ENCODE measurements at regions not wholly inside any gene's neighbourhood (a gene's known extent, or its start where the extent isn't known, plus 50 kb on each side); places are given as distances from the start of the nearest gene placed in this dataset.

DNA sequence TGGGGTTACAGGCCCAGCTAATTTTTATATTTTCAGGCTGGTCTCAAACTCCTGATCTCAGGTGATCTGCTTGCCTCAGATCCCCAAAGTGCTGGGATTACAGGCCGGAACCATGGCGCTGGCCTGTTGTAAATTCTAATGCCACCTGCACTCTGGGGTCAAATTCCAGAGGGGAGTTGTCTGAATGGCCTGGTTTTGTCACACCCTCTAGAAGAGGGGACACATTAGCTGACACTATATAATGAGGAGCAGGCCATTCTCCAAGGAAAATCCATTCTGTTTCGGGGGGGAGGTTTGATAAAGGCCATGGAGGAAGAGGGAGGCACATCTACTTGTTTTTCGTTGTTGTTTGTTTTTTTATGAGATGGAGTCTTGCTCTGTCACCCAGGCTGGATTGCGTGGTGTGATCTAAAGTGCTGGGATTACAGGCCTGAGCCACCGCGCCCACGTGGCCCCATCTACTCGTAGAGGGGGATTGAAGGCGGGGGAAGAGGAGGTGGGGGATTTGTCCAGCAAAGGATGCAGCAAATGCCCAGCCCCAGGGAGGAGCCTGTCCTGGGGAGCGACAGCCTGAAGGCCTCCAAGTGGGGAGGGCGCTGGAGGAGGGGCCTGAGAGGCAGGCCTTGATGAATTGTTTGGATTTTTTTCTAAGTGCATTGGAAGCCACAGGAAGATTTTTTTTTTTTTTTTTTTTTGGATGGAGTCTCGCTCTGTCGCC is 78.4 kb upstream of the SLC45A1 start (continued):
- TF ChIP-seq ATM (IDR thresholded peaks at IDR 0.05; ENCODE audit: borderline replicate concordance) (no peak), FOXM1 (CRISPR knock-in tag; IDR thresholded peaks at IDR 0.05) (no peak), FOXA3 (CRISPR knock-in tag; IDR thresholded peaks at IDR 0.05) (peak; percentile 41; the same call in 1 of the 2 replicates), YEATS4 (CRISPR knock-in tag; IDR thresholded peaks at IDR 0.05; ENCODE audit: borderline replicate concordance) (peak; percentile 76), SKI (IDR thresholded peaks at IDR 0.05; ENCODE audit: partially characterized antibody) (no peak), CBFB (CRISPR knock-in tag; IDR thresholded peaks at IDR 0.05) (no peak), HNF4G (IDR thresholded peaks at IDR 0.05; ENCODE audit: borderline replicate concordance, low read depth, low read length) (no peak), HNF4G (CRISPR knock-in tag; IDR thresholded peaks at IDR 0.05; ENCODE audit: borderline replicate concordance, low read depth) (peak; percentile 54; the same call in 1 of the 2 replicates), SUZ12 (IDR thresholded peaks at IDR 0.05; ENCODE audit: low read depth, low read length) (no peak), SP4 (CRISPR knock-in tag; IDR thresholded peaks at IDR 0.05) (peak; percentile 52; the same call in 1 of the 2 replicates), SNRNP70 (IDR thresholded peaks at IDR 0.05; ENCODE audit: low read depth, low read length) (no peak), ZNF569 (CRISPR knock-in tag; IDR thresholded peaks at IDR 0.05; ENCODE audit: borderline replicate concordance) (peak; percentile 50; the same call in 1 of the 2 replicates), KDM6A (CRISPR knock-in tag; IDR thresholded peaks at IDR 0.05; ENCODE audit: low read depth) (no peak; the same call in none of the 2 replicates), TRIM24 (CRISPR knock-in tag; IDR thresholded peaks at IDR 0.05) (no peak), ZNF501 (CRISPR knock-in tag; IDR thresholded peaks at IDR 0.05) (peak; percentile 79; the same call in 1 of the 2 replicates), NCOA2 (CRISPR knock-in tag; IDR thresholded peaks at IDR 0.05) (peak; percentile 6; the same call in 1 of the 2 replicates), JUNB (CRISPR knock-in tag; IDR thresholded peaks at IDR 0.05; ENCODE audit: borderline replicate concordance) (no peak)
- TF ChIP-seq, protein P1, sequence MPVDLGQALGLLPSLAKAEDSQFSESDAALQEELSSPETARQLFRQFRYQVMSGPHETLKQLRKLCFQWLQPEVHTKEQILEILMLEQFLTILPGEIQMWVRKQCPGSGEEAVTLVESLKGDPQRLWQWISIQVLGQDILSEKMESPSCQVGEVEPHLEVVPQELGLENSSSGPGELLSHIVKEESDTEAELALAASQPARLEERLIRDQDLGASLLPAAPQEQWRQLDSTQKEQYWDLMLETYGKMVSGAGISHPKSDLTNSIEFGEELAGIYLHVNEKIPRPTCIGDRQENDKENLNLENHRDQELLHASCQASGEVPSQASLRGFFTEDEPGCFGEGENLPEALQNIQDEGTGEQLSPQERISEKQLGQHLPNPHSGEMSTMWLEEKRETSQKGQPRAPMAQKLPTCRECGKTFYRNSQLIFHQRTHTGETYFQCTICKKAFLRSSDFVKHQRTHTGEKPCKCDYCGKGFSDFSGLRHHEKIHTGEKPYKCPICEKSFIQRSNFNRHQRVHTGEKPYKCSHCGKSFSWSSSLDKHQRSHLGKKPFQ (CRISPR knock-in tag; IDR thresholded peaks at IDR 0.05; ENCODE audit: insufficient replicate concordance), result no peak
- TF ChIP-seq, protein P2, sequence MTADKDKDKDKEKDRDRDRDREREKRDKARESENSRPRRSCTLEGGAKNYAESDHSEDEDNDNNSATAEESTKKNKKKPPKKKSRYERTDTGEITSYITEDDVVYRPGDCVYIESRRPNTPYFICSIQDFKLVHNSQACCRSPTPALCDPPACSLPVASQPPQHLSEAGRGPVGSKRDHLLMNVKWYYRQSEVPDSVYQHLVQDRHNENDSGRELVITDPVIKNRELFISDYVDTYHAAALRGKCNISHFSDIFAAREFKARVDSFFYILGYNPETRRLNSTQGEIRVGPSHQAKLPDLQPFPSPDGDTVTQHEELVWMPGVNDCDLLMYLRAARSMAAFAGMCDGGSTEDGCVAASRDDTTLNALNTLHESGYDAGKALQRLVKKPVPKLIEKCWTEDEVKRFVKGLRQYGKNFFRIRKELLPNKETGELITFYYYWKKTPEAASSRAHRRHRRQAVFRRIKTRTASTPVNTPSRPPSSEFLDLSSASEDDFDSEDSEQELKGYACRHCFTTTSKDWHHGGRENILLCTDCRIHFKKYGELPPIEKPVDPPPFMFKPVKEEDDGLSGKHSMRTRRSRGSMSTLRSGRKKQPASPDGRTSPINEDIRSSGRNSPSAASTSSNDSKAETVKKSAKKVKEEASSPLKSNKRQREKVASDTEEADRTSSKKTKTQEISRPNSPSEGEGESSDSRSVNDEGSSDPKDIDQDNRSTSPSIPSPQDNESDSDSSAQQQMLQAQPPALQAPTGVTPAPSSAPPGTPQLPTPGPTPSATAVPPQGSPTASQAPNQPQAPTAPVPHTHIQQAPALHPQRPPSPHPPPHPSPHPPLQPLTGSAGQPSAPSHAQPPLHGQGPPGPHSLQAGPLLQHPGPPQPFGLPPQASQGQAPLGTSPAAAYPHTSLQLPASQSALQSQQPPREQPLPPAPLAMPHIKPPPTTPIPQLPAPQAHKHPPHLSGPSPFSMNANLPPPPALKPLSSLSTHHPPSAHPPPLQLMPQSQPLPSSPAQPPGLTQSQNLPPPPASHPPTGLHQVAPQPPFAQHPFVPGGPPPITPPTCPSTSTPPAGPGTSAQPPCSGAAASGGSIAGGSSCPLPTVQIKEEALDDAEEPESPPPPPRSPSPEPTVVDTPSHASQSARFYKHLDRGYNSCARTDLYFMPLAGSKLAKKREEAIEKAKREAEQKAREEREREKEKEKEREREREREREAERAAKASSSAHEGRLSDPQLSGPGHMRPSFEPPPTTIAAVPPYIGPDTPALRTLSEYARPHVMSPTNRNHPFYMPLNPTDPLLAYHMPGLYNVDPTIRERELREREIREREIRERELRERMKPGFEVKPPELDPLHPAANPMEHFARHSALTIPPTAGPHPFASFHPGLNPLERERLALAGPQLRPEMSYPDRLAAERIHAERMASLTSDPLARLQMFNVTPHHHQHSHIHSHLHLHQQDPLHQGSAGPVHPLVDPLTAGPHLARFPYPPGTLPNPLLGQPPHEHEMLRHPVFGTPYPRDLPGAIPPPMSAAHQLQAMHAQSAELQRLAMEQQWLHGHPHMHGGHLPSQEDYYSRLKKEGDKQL (CRISPR knock-in tag; IDR thresholded peaks at IDR 0.05; ENCODE audit: low read depth), result no peak
- TF ChIP-seq, protein P3, sequence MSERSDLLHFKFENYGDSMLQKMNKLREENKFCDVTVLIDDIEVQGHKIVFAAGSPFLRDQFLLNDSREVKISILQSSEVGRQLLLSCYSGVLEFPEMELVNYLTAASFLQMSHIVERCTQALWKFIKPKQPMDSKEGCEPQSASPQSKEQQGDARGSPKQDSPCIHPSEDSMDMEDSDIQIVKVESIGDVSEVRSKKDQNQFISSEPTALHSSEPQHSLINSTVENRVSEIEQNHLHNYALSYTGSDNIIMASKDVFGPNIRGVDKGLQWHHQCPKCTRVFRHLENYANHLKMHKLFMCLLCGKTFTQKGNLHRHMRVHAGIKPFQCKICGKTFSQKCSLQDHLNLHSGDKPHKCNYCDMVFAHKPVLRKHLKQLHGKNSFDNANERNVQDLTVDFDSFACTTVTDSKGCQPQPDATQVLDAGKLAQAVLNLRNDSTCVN (CRISPR knock-in tag; IDR thresholded peaks at IDR 0.05; ENCODE audit: borderline replicate concordance), result peak; percentile 15; the same call in 1 of the 2 replicates
- TF ChIP-seq, protein P4, sequence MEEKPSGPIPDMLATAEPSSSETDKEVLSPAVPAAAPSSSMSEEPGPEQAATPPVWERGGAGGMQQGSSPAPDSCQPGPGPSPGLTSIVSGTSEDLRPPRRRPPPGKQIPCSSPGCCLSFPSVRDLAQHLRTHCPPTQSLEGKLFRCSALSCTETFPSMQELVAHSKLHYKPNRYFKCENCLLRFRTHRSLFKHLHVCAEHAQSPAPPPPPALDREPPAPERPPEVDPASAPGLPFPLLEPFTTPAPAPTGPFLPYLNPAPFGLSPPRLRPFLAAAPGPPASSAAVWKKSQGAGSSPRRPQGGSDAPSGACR (CRISPR knock-in tag; IDR thresholded peaks at IDR 0.05), result no peak; the same call in 1 of the 2 replicates
